SK-N-SH treated with all-trans-retinoic acid at 6 μM for 48 hours (cell line): ENCODE measurements at regions not wholly inside any gene's neighbourhood (a gene's known extent, or its start where the extent isn't known, plus 50 kb on each side); places are given as distances from the start of the nearest gene placed in this dataset.

Experiments
- ATAC-seq: fragments of 200-7000 bp; cut with Tn5 transposase; 3 replicates; pipeline ENCODE4 v1.9.1; 2020; ENCODE audit warnings: mild to moderate bottlenecking, moderate library complexity
- CSDC2 ChIP-seq: fragments of 250-450 bp; sonication (Bioruptor Pico); IDR thresholded peaks from 2 replicates; pipeline ENCODE4 v1.5.0; 2020; ENCODE audit warnings: mild to moderate bottlenecking, moderate library complexity
- ESRRG ChIP-seq: fragments of 250-450 bp; sonication (Bioruptor Pico); IDR thresholded peaks from 2 replicates; pipeline ENCODE4 v1.6.1; 2021; ENCODE audit warnings: mild to moderate bottlenecking
- ISL1 ChIP-seq: fragments of 250-450 bp; sonication (Bioruptor Pico); IDR thresholded peaks from 2 replicates; pipeline ENCODE4 v2.1.2; 2022; ENCODE audit warnings: mild to moderate bottlenecking, moderate library complexity
- OSR1 ChIP-seq: fragments of 250-450 bp; sonication (Bioruptor Pico); IDR thresholded peaks from 2 replicates; pipeline ENCODE4 v1.8.0; 2022; ENCODE audit warnings: moderate library complexity, mild to moderate bottlenecking, inconsistent platforms
- POU6F1 ChIP-seq: fragments of 250-450 bp; sonication (Bioruptor Pico); IDR thresholded peaks from 2 replicates; pipeline ENCODE4 v1.8.0; 2021; ENCODE audit warnings: low read depth, mild to moderate bottlenecking, moderate library complexity, borderline replicate concordance
- PPARA ChIP-seq: fragments of 250-450 bp; sonication (Bioruptor Pico); IDR thresholded peaks from 2 replicates; pipeline ENCODE4 v1.5.0; 2020; ENCODE audit warnings: mild to moderate bottlenecking, borderline replicate concordance
- RARB ChIP-seq: fragments of 250-450 bp; sonication (Bioruptor Pico); IDR thresholded peaks from 2 replicates; pipeline ENCODE4 v1.8.0; 2021; ENCODE audit warnings: mild to moderate bottlenecking, moderate library complexity
- SNAI2 ChIP-seq: fragments of 250-450 bp; sonication (Bioruptor Pico); IDR thresholded peaks from 2 replicates; pipeline ENCODE4 v1.5.0; 2020; ENCODE audit warnings: mild to moderate bottlenecking, moderate library complexity
- TCF4 ChIP-seq: fragments of 250-450 bp; sonication (Bioruptor Pico); IDR thresholded peaks from 2 replicates; pipeline ENCODE4 v1.8.0; 2021; ENCODE audit warnings: mild to moderate bottlenecking, moderate library complexity, borderline replicate concordance
- TOX ChIP-seq: fragments of 250-450 bp; sonication (Bioruptor Pico); IDR thresholded peaks from 2 replicates; pipeline ENCODE4 v1.8.0; 2021; ENCODE audit warnings: mild to moderate bottlenecking, moderate library complexity, borderline replicate concordance
- TSHZ2 ChIP-seq: fragments of 250-450 bp; sonication (Bioruptor Pico); IDR thresholded peaks from 2 replicates; pipeline ENCODE4 v1.5.0; 2020; ENCODE audit warnings: mild to moderate bottlenecking, moderate library complexity
- ZFP3 ChIP-seq: fragments of 250-450 bp; sonication (Bioruptor Pico); IDR thresholded peaks from 2 replicates; pipeline ENCODE4 v1.5.0; 2020; ENCODE audit warnings: mild to moderate bottlenecking, moderate library complexity
- ZFP30 ChIP-seq: fragments of 450-650 bp; formaldehyde crosslinking; IDR thresholded peaks from 2 replicates; pipeline ENCODE4 v1.5.0; 2022; ENCODE audit warnings: mild to moderate bottlenecking, moderate library complexity
- ZNF565 ChIP-seq: fragments of 450-650 bp; formaldehyde crosslinking; conservative IDR thresholded peaks from 2 replicates; pipeline ENCODE4 v1.5.0; 2020; ENCODE audit warnings: low read depth, mild to moderate bottlenecking, moderate library complexity
- ZNF70 ChIP-seq: fragments of 450-650 bp; formaldehyde crosslinking; IDR thresholded peaks from 2 replicates; pipeline ENCODE4 v1.5.0; 2020; ENCODE audit warnings: mild to moderate bottlenecking, moderate library complexity
- ZNF8 ChIP-seq: fragments of 450-650 bp; formaldehyde crosslinking; IDR thresholded peaks from 2 replicates; pipeline ENCODE4 v1.5.0; 2020; ENCODE audit warnings: mild to moderate bottlenecking, moderate library complexity
- TF ChIP-seq, protein P1 (sequence below): fragments of 250-450 bp; sonication (Bioruptor Pico); IDR thresholded peaks from 2 replicates; pipeline ENCODE4 v1.5.1; 2020; ENCODE audit warnings: low read depth, mild to moderate bottlenecking, moderate library complexity
- TF ChIP-seq, protein P2 (sequence below): fragments of 250-450 bp; sonication (Bioruptor Pico); IDR thresholded peaks from 2 replicates; pipeline ENCODE4 v1.8.0; 2020; ENCODE audit warnings: mild to moderate bottlenecking, moderate library complexity, borderline replicate concordance

DNA sequence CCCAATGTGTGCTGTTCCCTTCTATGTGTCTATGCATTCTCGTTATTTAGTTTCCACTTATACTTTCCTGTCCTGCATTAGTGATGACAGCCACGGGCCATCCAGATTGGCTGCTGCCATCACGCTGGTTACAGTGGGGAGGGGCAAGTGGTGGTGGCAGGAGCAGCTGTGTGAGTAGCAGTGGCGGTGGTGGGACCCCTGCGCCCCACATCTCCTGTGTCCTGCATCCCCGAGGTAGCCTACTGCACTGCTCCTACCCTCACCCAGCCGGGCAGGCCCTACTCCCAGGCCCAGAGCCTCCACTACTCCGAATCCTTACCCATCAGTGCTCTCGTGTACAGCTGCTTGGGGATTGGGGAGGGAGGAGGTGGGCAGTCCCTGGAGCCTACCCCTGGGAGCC is 798.7 kb upstream of the AGA start:
- no peak for ATAC-seq
- TF ChIP-seq, protein P1, sequence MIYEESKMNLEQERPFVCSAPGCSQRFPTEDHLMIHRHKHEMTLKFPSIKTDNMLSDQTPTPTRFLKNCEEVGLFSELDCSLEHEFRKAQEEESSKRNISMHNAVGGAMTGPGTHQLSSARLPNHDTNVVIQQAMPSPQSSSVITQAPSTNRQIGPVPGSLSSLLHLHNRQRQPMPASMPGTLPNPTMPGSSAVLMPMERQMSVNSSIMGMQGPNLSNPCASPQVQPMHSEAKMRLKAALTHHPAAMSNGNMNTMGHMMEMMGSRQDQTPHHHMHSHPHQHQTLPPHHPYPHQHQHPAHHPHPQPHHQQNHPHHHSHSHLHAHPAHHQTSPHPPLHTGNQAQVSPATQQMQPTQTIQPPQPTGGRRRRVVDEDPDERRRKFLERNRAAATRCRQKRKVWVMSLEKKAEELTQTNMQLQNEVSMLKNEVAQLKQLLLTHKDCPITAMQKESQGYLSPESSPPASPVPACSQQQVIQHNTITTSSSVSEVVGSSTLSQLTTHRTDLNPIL: no peak
- TF ChIP-seq ISL1 (CRISPR knock-in tag) (no peak), ZNF8 (CRISPR knock-in tag) (no peak), ZNF565 (CRISPR knock-in tag) (no peak), ZFP3 (CRISPR knock-in tag) (no peak), POU6F1 (CRISPR knock-in tag) (no peak), CSDC2 (CRISPR knock-in tag) (no peak), ESRRG (no peak), RARB (CRISPR knock-in tag) (no peak), SNAI2 (CRISPR knock-in tag) (no peak), OSR1 (CRISPR knock-in tag) (no peak), TSHZ2 (CRISPR knock-in tag) (no peak), TOX (no peak), PPARA (CRISPR knock-in tag) (no peak), ZNF70 (CRISPR knock-in tag) (no peak), TCF4 (CRISPR knock-in tag) (no peak)
- TF ChIP-seq, protein P2, sequence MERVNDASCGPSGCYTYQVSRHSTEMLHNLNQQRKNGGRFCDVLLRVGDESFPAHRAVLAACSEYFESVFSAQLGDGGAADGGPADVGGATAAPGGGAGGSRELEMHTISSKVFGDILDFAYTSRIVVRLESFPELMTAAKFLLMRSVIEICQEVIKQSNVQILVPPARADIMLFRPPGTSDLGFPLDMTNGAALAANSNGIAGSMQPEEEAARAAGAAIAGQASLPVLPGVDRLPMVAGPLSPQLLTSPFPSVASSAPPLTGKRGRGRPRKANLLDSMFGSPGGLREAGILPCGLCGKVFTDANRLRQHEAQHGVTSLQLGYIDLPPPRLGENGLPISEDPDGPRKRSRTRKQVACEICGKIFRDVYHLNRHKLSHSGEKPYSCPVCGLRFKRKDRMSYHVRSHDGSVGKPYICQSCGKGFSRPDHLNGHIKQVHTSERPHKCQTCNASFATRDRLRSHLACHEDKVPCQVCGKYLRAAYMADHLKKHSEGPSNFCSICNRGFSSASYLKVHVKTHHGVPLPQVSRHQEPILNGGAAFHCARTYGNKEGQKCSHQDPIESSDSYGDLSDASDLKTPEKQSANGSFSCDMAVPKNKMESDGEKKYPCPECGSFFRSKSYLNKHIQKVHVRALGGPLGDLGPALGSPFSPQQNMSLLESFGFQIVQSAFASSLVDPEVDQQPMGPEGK (CRISPR knock-in tag): no peak
- TF ChIP-seq, all 23 proteins: peak for 0

DNA sequence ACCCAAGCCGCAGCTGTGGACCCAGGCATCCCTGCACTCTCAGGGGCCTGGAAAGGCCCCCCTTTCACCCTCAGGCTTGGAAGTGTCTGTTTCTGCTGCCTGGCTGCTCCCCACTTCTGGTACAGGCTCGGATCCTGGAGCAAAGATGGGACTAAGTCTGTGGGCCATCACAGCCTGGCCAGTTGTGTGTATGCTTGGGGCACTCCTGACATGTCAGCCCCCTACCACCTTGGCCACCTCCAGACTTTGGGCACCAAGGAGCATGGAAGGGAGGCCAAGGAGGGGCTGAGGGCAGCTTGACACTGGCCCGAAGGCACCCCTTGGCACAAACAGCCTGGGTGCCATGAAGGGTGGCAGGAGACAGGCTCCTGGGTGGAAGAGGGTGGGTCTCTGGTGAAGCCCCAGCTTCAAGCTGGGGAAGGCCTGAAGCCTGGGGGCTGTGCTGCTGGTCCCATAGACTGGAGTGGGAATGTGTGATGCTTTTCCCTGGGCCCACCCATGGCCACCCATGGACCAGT is 799.4 kb upstream of the AGA start:
- ATAC-seq: no peak
- TF ChIP-seq TSHZ2 (CRISPR knock-in tag) (no peak), TOX (no peak), ZFP30 (CRISPR knock-in tag) (no peak), POU6F1 (CRISPR knock-in tag) (no peak), TCF4 (CRISPR knock-in tag) (no peak), ESRRG (no peak)
- TF ChIP-seq, protein P1: no peak
- TF ChIP-seq, all 23 proteins: peak for 0
